ENCODE measurements at regions not wholly inside any gene's neighbourhood (a gene's known extent, or its start where the extent isn't known, plus 50 kb on each side); places are given as distances from the start of the nearest gene placed in this dataset.

GRCh38 chr3:188046561-188047211, 107.3 kb upstream of the LPP start:
- DNase-seq: no peak

DNA sequence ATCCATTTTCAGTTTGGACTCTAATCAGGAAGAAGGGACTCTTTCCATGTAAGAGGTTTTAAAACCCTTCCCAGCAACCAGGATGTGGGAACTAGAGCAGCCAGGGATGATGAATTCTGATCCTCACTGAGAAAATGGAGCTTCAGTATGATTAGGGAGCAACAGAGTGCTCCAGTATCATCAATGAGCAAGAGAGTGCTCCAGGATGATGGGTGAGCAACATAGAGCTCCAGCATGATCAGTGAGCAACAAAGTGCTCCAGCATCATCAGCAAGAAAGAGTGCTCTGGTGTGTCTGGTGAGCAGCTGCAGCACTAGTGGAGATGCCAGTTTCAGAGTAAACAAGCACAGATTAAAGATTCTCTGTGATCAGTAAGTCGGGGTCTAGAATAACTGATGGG, 106.4 kb upstream of the LPP start:
- DNase-seq: no peak

- peak; percentile 48 for DNase-seq
Observed at GRCh38 chr3:188049606-188050530, 104.1 kb upstream of the LPP start.

DNA sequence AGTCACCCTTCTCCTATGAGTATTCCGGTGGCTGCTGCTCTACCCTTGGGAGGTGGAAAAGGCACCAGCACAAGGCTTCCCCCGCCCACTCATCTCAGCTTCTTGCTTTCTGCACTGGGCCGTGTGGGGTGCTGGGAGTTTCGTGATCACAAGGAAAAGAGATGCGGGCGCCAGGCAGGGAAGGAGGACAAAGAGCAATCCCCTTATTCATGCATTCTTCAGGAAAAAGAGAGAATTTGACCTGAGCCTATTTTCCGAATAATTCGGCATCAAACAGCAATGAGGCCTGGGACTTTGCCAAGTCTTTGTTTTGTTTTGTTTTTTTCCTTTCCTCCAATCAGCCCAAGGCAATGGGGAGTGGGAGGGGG, 102.2 kb upstream of the LPP start:
- DNase-seq: no peak

- DNase-seq: no peak
Observed at GRCh38 chr3:188052169-188053035, 101.6 kb upstream of the LPP start.

- DNase-seq: no peak
Observed at GRCh38 chr3:188053036-188053340, 101.0 kb upstream of the LPP start.

DNA sequence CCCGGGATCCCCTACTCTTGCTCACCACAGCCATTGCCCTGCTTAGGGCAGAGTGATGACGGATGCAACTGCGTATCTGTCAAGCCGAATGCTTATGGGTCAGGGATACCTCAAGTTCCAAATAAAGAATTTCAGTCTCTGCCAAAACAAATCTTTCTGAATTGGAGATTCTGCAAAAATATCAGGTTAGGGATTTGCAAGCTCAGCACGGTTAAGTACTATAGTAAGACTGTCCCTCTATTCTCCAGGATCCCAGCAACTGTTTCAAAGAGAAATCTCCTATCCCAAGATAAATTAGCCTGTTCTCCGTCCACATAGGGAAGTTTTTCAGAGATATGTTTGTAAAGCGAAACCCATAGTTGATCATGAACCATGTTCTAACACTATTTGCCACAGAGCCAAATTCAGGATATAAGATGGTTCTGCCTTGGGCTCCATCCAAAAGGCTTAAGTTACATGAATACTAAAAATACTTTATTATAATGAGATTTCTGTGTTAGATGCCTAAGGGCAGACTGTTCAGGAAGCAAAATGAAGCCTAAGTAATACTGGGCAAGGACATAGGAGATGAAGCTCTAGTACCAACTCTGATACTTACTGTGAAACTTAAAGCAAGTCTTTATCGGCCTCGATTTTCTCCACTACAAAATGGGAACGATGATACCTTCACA, 100.1 kb upstream of the LPP start:
- no peak for DNase-seq

- no peak for DNase-seq
Observed at GRCh38 chr3:188054541-188054940, 99.4 kb upstream of the LPP start.

DNA sequence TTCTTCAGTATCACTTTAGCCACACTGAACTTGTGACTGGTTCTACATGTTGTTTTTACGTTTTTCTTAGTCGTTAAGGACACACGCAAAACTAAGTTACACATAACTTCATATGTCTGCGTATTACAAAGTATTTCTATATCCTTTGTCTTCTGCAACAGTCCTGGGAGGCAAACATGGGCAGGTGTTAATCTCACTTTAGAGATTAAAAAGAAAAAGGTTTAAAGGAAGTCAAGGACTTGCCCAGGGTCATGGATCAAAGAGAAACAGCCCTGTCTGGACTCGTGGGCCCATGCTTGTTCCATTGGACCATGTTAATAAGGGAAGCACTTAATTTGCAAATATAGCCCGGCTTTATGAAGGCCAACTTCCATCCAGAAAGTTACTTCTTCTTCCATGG, 98.6 kb upstream of the LPP start:
- DNase-seq: no peak

DNA sequence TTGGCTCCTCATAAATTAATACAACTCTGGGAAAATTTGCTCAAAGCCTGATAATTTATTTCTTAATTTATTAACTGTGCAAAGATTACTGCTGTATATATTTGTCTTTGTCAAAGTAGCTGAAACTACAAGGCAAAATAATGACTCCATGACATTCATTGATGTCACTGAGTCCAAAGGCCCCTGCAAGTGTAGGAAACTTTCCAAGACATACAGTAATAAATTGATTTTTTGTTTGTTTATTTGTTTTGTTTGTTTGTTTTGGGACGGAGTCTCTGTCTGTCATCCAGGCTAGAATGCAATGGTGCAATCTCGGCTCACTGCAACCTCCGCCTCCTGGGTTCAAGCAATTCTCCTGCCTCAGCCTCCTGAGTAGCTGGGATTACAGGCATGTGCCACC, 96.8 kb upstream of the LPP start:
- DNase-seq: no peak

GRCh38 chr3:188058569-188059184, 95.3 kb upstream of the LPP start:
- DNase-seq: no peak

DNA sequence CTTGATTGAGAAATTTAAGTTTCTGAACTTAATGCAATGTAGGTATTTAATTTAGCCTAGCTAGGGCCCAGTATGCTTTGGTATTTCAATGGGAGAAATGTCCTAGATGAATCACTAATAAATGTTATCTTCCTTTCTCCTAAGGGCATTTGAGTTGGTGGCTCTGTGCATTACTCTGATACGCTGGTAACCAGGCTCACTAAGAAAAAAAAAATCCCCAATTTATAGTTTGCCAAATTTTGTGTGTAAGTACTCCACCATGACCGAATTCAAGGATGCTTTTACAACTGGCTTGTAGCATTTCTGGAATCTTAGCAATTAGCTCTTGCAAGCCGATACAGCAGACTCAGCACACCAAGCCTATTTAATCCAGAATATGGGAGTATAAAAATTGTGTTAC, 94.6 kb upstream of the LPP start:
- DNase-seq: no peak

DNA sequence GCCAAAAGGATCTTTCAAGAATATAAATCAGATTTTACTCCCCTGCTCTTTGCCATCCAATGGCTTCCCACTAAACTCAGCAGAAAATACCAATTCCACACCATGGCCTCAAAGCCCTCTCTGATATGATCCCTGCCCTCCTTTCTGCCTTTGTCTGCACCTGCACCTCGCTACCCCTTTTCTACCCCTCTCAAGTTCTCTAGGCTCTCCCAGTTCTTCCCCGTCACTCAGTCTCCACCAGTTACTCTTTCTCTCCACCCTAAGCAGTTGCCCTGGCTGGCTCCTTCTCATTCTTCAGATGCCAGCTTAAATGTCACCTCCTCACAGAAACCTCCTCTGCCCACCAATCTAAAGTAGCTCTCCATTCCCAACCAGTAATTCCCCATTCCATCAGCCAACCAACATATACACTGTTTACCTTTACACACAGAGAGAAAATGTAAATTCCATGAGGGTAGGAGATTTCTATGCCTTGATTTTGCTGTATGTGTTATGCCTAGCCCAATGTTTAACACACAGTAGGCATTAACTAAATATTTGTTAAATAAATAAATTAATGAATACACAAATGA, 93.6 kb upstream of the LPP start:
- no peak for DNase-seq

GRCh38 chr3:188060840-188061544, 93.0 kb upstream of the LPP start:
- DNase-seq: peak; percentile 47

- no peak for DNase-seq
Observed at GRCh38 chr3:188062216-188062615, 91.7 kb upstream of the LPP start.

- no peak for DNase-seq
Observed at GRCh38 chr3:188064831-188065493, 89.0 kb upstream of the LPP start.

GRCh38 chr3:188066141-188066540, 87.8 kb upstream of the LPP start:
- no peak for DNase-seq

DNA sequence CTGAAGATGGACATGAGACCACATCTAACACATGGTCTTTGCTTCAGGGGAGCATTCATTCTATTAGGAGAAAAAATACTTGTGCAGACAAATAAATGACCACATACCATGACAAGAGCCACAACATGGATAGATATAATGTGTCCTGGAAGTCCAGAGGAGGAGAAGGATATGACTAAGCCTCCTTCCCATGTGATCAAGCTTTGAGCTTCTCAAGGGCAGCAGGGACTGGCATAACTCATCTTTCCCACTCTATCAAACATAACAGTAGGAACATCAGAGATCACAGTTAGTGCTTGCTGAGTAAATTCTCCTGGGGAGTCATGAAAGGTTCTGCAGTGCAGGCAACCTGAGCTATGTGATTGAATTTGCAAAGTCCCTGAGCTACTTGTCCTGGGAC, 86.0 kb upstream of the LPP start:
- no peak for DNase-seq

DNA sequence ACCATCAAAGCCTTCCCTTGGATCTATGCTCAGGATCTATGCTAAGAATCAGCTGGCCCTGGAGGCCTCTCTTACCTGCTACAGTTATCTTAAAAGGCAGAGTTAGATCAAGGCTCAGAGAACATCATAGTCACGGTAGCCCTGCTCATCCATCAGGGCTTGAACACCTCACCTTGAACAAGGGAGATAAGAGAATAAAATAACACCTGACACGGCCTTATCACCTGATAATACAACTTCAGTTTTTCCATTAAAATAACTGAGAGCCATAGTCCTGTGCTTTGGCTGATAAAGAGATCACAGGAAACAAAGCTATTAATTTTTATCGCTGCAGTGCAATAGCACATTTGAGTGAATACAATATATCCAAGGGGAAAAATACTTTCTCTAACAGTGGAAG, 85.6 kb upstream of the LPP start:
- DNase-seq: no peak

- DNase-seq: no peak
Observed at GRCh38 chr3:188071636-188072035, 82.3 kb upstream of the LPP start.

DNA sequence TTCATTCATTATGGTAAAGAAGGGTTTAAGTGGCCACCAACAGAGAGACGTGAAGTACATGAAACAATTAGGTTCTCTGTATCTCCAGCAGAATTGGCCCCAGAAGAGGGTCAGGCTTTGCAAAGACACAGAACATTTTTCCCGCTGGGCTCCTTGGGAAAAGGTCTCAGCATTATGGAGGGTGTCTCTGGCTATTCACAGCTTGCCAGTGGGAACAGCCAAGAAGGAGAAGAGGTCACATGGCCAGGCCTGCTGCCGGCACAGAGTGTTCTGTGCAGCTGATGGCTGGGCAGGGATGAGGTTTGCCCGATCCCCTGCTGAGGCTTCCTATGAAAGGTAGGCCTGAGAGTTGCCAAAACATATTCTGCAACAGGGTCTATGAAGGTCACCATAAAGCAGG, 77.8 kb upstream of the LPP start:
- no peak for DNase-seq

Measured in CD4-positive, alpha-beta T cell treated with Interleukin-17A for 4 hours (primary cell).